Choroid plexus epithelial cell (primary cell): ENCODE measurements at regions not wholly inside any gene's neighbourhood (a gene's known extent, or its start where the extent isn't known, plus 50 kb on each side); places are given as distances from the start of the nearest gene placed in this dataset.

ENCODE experiments used
- DNase-seq: peaks from one replicate; pipeline ENCODE4 v3.0.0-alpha.2; 2010; ENCODE audit warnings: low read depth
- H3K4me3 ChIP-seq: 2 replicates; pipeline ENCODE4 v1.5.1; 2011; ENCODE audit warnings: low read depth, mild to moderate bottlenecking, control low read depth, low read length, moderate library complexity
- CTCF ChIP-seq: conservative IDR thresholded peaks from 2 replicates; pipeline ENCODE4 v1.5.1; 2011; ENCODE audit warnings: low read depth, mild to moderate bottlenecking, control low read depth, inconsistent platforms, low read length, moderate library complexity

- no peak for DNase-seq
- no peak for TF ChIP-seq CTCF
- no peak overlapping the region for H3K4me3 ChIP-seq
Measured at GRCh38 chrX:5829469-5829868, 399.2 kb downstream of the NLGN4X start.

- no peak for TF ChIP-seq CTCF
- H3K4me3 ChIP-seq: no peak overlapping the region
- DNase-seq: no peak
Measured at GRCh38 chrX:5829060-5829459, 399.6 kb downstream of the NLGN4X start.

- DNase-seq: no peak
- TF ChIP-seq CTCF: no peak
- H3K4me3 ChIP-seq: no peak overlapping the region
Measured at GRCh38 chrX:5823903-5824302, 404.8 kb downstream of the NLGN4X start.

GRCh38 chrX:5810636-5811035, 418.0 kb downstream of the NLGN4X start:
- no peak for TF ChIP-seq CTCF
- no peak overlapping the region for H3K4me3 ChIP-seq
- DNase-seq: no peak

GRCh38 chrX:5807181-5807580, 421.5 kb downstream of the NLGN4X start:
- TF ChIP-seq CTCF: no peak
- H3K4me3 ChIP-seq: no peak overlapping the region
- no peak for DNase-seq

- no peak overlapping the region for H3K4me3 ChIP-seq
- no peak for TF ChIP-seq CTCF
- no peak for DNase-seq
Measured at GRCh38 chrX:5802391-5802790, 426.3 kb downstream of the NLGN4X start.

- H3K4me3 ChIP-seq: no peak overlapping the region
- DNase-seq: no peak
- no peak for TF ChIP-seq CTCF
Measured at GRCh38 chrX:5791721-5792120, 436.9 kb downstream of the NLGN4X start.
